ENCODE measurements at regions not wholly inside any gene's neighbourhood (a gene's known extent, or its start where the extent isn't known, plus 50 kb on each side); places are given as distances from the start of the nearest gene placed in this dataset.

DNA sequence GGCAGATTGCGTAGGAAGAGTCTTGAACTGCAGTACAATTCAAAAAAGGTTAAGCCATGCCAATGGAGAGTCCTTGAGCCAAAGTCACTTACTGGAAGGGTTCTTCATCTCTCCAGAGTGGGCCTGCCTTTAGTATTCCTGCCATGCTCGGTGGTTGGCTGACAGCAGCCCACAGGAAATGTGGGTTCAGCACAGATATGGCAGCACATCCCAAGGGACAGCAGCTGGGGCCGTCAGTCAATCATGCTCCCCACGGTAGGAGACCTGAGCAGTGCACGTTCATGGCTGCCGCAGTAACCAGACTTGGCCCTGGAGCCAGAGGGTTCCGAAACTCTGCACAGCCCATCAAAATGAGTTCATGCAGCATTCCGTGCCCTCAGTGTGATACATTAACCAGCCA is 63.6 kb upstream of the SIRPA start:
- TF ChIP-seq, protein P1, sequence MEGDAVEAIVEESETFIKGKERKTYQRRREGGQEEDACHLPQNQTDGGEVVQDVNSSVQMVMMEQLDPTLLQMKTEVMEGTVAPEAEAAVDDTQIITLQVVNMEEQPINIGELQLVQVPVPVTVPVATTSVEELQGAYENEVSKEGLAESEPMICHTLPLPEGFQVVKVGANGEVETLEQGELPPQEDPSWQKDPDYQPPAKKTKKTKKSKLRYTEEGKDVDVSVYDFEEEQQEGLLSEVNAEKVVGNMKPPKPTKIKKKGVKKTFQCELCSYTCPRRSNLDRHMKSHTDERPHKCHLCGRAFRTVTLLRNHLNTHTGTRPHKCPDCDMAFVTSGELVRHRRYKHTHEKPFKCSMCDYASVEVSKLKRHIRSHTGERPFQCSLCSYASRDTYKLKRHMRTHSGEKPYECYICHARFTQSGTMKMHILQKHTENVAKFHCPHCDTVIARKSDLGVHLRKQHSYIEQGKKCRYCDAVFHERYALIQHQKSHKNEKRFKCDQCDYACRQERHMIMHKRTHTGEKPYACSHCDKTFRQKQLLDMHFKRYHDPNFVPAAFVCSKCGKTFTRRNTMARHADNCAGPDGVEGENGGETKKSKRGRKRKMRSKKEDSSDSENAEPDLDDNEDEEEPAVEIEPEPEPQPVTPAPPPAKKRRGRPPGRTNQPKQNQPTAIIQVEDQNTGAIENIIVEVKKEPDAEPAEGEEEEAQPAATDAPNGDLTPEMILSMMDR (conservative IDR thresholded peaks at IDR 0.05 in 1 of 2, IDR thresholded peaks at IDR 0.05 in 1 of 2; ENCODE audit: low read depth in 1 of 2, low read length in 2 of 2) = no peak
- TF ChIP-seq EZH2 (IDR thresholded peaks at IDR 0.05; ENCODE audit: low read length, missing control alignments) = no peak

Data from fibroblast of lung (primary cell).